Midbrain (tissue), 1 donor: ENCODE measurements at regions not wholly inside any gene's neighbourhood (a gene's known extent, or its start where the extent isn't known, plus 50 kb on each side); places are given as distances from the start of the nearest gene placed in this dataset.

ENCODE experiments used
- DNase-seq: peaks from one replicate; lab custom pipeline; 2025; lab: John Stamatoyannopoulos, UW

- DNase-seq, result no peak
These were observed 542.2 kb downstream of the XIRP2 start for GRCh38 chr2:167430447-167430846.

DNA sequence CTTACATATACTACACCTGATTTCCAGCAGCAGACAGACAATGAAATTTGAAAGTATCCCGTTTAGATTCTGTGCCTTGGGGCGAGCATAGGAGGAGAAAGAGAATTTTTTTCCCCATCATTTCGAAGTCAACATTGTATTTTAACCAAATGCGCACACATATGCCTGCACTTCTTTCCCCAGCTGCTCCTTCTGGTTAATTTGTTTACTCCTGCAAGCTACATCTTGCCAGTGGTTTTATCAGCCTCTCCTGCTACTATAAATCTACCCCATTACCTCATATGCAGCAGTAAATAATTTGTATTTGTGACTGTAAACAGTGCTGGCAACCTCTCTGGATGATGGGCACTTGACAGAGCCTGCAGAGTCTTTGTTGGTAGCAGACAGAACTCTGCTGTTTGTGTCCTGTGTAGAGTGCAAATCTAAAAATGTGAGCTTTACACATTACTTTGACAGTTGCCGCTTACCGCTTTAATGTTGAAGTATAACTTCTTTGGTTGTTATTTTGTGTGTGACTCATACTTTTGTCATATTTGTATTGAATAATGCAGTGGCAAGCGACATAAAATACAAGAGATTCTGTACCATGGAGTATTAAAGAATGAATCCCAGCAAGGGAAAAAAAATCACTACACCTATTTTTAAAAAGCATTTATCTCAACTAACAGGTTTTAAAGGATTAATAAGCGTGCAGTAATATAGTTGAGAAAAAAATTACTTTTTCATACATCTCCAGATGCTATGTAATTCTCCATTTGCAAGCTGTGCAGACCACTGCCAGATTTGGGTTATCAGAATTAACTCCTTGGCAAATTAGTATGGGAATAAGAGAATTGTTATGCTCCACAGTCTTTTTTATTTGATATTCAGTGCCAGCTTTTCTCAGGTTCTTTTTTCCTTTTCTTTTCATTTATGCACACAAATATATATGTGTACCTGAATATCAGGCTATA, 536.8 kb downstream of the XIRP2 start:
- no peak for DNase-seq

- no peak for DNase-seq
These were observed 535.9 kb downstream of the XIRP2 start for GRCh38 chr2:167424221-167424620.

GRCh38 chr2:167423731-167424130, 535.5 kb downstream of the XIRP2 start:
- no peak for DNase-seq

DNA sequence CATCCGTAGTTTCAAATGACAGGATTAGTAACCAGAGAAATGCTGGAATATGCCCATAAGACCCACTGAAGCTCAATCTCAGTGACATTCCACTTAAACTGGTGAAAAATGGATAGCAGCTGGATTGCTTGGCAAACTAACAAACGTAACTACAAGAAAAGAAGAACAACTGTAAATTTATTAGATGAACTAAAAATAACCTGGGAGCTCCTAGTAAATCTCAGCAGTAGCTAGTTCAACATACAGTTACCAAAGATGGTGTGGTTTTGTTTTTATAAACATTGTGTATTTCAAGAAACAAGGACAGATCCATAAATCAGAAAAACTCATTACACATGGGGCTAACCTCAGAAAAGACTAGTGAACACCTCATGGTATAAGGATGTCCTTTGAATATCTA, 531.9 kb downstream of the XIRP2 start:
- DNase-seq, result no peak

DNA sequence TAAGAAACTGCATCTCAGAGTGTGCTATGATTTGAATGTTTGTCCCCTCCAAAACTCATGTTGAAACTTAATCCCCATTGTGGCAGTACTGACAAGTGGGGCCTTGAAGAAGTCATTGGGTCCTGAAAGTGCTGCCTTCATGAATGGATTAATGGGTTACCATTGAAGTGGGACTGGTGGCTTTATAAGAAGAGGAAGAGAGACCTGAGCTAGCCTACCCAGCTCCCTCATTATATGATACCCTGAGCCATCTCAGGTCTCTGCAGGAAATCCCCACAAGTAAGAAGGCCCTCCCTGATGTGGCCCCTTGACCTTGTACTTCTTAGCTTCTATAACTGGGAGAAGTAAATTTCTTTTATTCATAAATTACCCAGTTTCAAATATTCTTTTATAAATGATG, 526.8 kb downstream of the XIRP2 start:
- no peak for DNase-seq

GRCh38 chr2:167411367-167411766, 523.1 kb downstream of the XIRP2 start:
- no peak for DNase-seq

- DNase-seq, result no peak
These were observed 518.3 kb downstream of the XIRP2 start for GRCh38 chr2:167406558-167406957.

GRCh38 chr2:167404627-167405284, 516.5 kb downstream of the XIRP2 start:
- DNase-seq, result no peak

DNA sequence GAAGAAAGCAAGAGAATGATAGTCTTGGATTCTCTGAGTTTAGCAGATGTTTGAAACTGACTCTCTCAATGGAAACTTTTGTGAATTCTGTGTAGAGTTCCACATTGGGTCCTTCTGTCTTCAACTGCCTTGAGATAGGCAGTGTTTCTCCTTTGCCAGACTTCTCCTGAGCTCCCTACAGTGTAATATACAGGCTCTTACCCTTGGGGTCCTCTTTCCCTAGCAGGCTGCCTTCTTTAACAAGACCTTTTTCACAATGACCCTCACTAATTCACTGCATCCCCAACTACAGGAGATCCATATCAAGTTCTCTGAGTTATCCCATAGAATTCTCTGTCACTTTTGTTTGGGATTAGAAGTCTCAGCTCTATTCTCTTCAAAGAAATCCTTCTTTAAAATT, 513.0 kb downstream of the XIRP2 start:
- no peak for DNase-seq

DNA sequence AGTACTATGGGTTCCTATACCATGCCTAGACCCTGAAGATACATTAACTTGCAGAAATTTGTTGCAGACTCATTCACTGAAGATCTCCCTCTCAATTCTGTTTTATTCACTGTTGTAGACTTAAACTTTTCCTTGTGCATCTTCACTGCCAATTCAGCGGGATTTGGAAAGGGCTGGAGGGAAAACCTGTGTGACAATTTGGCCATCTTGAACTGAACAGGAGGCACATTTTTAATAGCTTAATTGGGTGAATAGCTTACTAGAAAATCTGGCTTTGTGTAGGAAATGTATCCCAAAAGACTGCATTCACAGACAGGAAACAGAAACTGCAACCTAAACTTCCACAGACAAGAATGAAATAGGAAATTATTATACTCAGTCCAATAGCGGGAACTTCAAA, 512.3 kb downstream of the XIRP2 start:
- DNase-seq, result no peak

- DNase-seq, result no peak
These were observed 510.6 kb downstream of the XIRP2 start for GRCh38 chr2:167398873-167399272.

DNA sequence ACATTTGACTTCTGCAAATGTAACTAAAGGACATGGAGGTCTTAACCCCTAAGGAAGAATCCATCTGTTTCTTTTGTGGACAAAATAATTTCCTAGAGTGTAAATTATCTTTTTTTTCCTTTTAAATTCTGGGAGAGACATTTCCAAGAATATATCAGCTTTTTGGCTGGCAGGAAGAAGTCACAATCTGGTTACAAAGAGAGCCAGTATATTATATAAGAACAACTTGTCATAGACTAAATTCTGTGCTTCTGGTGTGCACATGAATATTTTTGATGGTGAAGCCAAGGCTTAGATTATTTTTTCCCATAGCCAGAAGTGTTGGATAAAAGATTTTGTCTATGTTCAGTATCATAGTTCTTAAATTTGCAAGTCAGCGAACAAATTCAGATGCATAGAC, 500.6 kb downstream of the XIRP2 start:
- DNase-seq, result no peak

DNA sequence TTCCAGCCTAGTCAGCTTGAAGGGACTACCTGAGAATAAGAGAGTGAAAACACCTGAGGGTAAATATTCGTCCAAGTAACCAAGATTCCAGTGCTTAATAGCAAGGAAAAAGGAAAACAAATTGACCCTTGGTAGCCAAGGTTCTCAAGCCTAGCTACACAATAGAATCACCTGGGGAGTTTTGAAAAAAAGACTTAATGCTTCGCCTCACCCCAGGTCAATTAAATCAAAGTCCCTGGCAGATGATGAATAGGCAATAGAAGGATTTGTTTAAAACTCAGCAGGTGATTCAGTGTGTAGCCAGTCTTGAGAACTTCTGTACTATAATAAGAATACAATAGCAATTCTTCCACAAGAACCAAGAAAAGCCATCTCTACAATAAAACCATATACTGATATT, 500.2 kb downstream of the XIRP2 start:
- DNase-seq, result no peak

GRCh38 chr2:167386694-167387093, 498.4 kb downstream of the XIRP2 start:
- DNase-seq, result no peak

DNA sequence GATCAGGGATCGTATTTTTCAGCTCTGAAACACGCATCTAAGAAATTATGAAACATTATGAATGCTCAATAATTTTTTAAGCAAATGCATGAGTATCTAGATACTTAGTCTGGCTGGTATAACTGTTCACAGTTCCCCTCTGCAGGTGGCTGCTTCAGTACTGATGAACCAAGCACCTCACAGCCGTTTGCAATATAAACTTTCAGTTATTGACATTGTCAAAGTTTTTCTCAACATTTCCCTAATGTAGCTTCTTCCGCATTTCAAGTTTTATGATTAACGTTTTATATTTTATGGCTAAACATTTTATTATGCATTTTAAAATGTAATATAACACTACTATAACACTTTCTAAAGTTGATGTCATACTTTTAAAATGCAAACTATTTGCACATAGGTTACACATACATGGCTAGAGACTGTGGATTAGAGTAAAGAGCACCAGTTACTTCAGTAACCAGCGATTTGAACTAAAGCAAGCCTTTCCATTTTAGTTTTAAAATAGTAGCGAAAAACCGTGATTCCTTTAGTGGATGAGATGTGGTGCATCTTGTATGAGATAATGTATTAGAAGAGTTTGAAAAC, 495.4 kb downstream of the XIRP2 start:
- DNase-seq, result no peak

GRCh38 chr2:167381349-167381748, 493.1 kb downstream of the XIRP2 start:
- DNase-seq, result no peak

DNA sequence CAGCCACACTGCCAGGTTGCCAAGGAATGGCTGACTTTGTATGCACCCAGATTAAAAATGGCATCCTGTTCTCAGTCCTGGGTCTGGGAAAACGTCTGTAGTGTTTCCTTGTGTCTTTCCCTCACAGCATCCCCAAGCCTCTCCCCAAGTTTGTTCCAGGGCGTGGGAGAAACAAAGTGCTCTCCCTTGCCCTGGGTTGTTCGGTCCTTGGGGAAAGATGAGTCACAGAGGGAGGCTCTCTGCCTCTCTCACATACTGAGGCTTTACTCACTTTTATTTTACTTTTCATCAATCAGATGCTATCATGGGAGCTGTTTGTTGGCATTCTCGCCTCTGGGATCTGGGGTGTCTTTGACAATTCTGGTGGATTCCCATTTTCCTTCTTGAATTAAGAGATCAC, 492.3 kb downstream of the XIRP2 start:
- no peak for DNase-seq

GRCh38 chr2:167380094-167380493, 491.8 kb downstream of the XIRP2 start:
- no peak for DNase-seq

DNA sequence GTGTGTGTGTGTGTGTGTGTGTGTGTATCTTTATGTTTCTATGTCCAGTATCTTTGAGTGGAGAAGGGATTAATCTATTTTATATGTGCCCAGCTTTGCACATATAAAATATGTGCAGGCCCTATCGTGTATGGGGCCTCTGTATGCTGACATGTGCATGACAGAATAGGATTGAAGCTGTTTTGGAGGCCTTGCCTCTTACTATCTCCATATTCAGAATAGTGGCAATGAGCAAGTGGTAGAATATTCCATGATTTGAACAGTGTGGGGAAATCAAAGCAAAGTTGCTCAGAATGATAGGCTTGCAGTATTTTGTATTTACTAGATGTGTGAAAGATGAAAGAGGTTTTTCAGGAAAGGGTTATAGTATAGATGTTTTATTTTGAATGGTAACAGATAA, 480.8 kb downstream of the XIRP2 start:
- no peak for DNase-seq

GRCh38 chr2:167368371-167368770, 480.1 kb downstream of the XIRP2 start:
- DNase-seq, result no peak

GRCh38 chr2:167365216-167365615, 476.9 kb downstream of the XIRP2 start:
- no peak for DNase-seq

- DNase-seq, result no peak
These were observed 473.1 kb downstream of the XIRP2 start for GRCh38 chr2:167361426-167361825.
